RWPE1 (cell line): ENCODE measurements at regions not wholly inside any gene's neighbourhood (a gene's known extent, or its start where the extent isn't known, plus 50 kb on each side); places are given as distances from the start of the nearest gene placed in this dataset.
"Not testable (repeated sequence)": the region's sequence is repeated elsewhere in the genome, so short reads cannot be mapped to it uniquely, and the experiment has no call there.

ENCODE experiments used
- CTCF ChIA-PET: fragments of 350-600 bp; sonication (Branson Sonifier 250); formaldehyde crosslinking; extraction: SDS; loops from one replicate; lab custom pipeline; 2021; lab: Yijun Ruan, JAX
- POLR2A ChIA-PET: fragments of 400-600 bp; formaldehyde crosslinking; extraction: SDS; loops from one replicate; lab custom pipeline; 2020; ENCODE audit warnings: antibody characterized with exemption; ENCODE audit not compliant: low non-redundant PET; lab: Yijun Ruan, JAX
- DNase-seq: peaks from one replicate; pipeline ENCODE4 v3.0.0; 2012; ENCODE audit warnings: low spot score
- H3K27ac ChIP-seq: fragments of 450-650 bp; 2 replicates; pipeline ENCODE4 v1.5.1; 2017
- CTCF ChIP-seq: fragments of 450-650 bp; conservative IDR thresholded peaks from 2 replicates; pipeline ENCODE4 v1.5.1; 2017; ENCODE audit warnings: low read depth, mild to moderate bottlenecking

GRCh38 chr3:181484026-181484425 lies 227.7 kb upstream of the SOX2 start:
- H3K27ac ChIP-seq: no peak overlapping the region
- DNase-seq: no peak
- CTCF ChIA-PET: no interaction called here
- POLR2A ChIA-PET: no interaction called here
- no peak for TF ChIP-seq CTCF

- POLR2A ChIA-PET, DNase-seq, CTCF ChIA-PET, H3K27ac ChIP-seq: not testable (repeated sequence)
Measured at GRCh38 chr3:181475146-181475545, 236.6 kb upstream of the SOX2 start.

- H3K27ac ChIP-seq: no peak overlapping the region
- DNase-seq: no peak
- TF ChIP-seq CTCF: no peak
- ChIA-PET POLR2A (no interaction called here), CTCF (no interaction called here)
Measured at GRCh38 chr3:181470349-181470748, 241.4 kb upstream of the SOX2 start.

GRCh38 chr3:181464033-181464694 lies 247.6 kb upstream of the SOX2 start:
- no peak overlapping the region for H3K27ac ChIP-seq
- no peak for DNase-seq
- CTCF ChIA-PET: no interaction called here
- POLR2A ChIA-PET: no interaction called here
- no peak for TF ChIP-seq CTCF

GRCh38 chr3:181461381-181461780 lies 250.3 kb upstream of the SOX2 start:
- ChIA-PET POLR2A (no interaction called here), CTCF (no interaction called here)
- TF ChIP-seq CTCF: no peak
- DNase-seq: no peak
- H3K27ac ChIP-seq: no peak overlapping the region

GRCh38 chr3:181459516-181459915 lies 252.2 kb upstream of the SOX2 start:
- H3K27ac ChIP-seq: no peak overlapping the region
- ChIA-PET CTCF (no interaction called here), POLR2A (no interaction called here)
- TF ChIP-seq CTCF: no peak
- no peak for DNase-seq

- TF ChIP-seq CTCF: no peak
- DNase-seq: no peak
- ChIA-PET CTCF (no interaction called here), POLR2A (no interaction called here)
- H3K27ac ChIP-seq: no peak overlapping the region
Measured at GRCh38 chr3:181458857-181459256, 252.9 kb upstream of the SOX2 start.
